GM18858 (cell line): ENCODE measurements at regions not wholly inside any gene's neighbourhood (a gene's known extent, or its start where the extent isn't known, plus 50 kb on each side); places are given as distances from the start of the nearest gene placed in this dataset.
"Not testable (repeated sequence)": the region's sequence is repeated elsewhere in the genome, so short reads cannot be mapped to it uniquely, and the experiment has no call there.

ENCODE experiments used
- ATAC-seq: cut with Tn5 transposase; IDR thresholded peaks from one replicate; pipeline ENCODE4 v1.9.1; 2021; ENCODE audit not compliant: unreplicated experiment

DNA sequence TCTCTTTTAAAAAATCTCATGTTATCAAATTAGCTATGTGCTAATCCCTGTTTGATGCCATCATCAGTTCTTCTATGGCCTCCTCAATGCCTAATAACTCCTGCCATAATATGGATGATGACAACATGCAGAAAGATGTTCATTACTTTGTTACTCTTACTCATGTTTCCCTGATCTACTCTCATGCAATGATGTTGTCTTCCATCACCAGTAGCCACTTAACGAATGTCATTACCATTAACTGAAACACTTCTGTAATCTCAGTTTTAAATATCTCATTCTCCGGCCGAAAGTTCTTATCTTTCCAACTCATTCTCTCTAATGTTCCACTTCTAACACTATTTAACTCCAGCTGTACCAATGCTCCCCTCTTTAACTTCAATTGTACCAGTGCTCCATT, 1187.7 kb downstream of the OTOL1 start:
- ATAC-seq = no peak

DNA sequence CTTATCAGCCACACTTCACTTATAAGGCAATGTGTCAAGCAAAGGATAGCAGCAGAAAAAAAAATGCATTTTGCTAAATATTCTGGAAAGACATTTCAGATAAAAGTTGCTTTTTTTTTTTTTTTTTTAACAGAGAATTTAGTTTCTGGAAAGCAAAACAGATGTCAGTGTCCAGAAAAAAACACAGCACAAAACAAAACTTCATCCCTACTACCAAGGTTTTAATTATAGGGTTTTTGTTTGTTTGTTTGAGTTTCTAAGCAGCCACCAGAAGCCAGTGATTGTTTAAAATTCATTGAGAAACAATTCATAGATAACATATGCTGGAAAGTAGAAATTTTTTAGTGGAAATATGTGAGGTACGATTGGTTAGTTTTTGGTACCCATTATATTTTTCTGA, 1202.7 kb downstream of the OTOL1 start:
- no peak for ATAC-seq

DNA sequence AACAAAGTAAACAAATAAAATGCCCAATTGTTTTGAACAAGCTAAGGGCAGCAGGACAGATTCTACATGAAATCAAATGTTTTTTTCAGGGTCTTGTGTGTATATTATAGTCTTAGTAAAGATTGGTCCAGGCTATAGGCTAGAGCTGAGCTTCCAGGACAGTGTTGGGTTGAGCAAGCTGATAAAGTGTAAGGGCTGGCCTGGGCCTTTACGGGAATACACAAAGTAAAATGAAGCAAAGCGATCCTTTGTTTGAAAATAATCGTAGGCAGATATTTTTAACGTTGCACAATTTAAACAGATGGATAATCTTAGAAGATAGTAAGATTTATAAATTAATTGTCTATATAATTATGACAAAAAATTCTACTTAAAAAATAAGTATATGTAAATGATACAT, 1204.6 kb downstream of the OTOL1 start:
- ATAC-seq = no peak

DNA sequence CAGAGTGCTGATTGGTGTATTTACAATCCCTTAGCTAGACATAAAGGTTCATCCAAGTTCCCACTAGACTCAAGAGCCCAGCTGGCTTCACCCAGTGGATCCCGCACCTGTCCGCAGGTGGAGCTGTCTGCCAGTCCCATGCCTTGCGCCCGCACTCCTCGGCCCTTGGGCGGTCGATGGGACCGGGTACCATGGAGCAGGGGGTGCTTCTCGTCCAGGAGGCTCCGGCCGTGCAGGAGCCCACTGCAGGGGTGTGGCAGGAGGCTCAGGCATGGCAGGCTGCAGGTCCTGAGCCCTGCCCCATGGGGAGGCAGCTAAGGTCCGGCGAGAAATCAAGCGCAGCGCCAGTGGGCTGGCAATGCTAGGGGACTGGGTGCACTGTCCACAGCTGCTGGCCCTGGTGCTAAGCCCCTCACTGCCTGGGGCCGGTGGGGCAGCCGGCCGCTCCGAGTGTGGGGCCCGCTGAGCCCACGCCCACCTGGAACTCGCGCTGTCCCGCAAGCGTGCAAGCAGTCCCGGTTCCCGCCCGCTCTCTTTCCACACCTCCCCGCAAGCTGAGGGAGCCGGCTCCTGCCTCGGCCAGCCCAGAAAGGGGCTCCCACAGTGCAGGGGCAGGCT, 1206.3 kb downstream of the OTOL1 start:
- ATAC-seq = no peak

DNA sequence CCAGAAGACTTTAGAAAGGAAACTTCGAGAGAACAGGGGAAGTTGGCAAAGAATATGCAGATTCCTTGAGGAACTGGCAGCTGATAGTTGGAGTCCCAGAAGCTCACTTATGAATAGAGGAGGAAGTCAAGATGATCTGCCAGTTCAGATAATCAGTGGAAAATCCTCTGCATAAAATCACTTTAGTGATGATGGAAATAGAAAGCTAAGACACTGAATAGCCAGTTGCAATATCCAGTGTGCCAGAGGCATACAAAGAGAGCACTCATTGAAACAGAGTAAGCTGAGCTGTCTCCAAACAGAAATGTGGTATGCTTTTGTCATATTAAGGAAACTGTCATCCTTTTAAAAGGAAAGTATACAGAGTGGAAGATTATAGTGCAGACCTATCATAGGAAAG, 1207.6 kb downstream of the OTOL1 start:
- ATAC-seq = no peak

DNA sequence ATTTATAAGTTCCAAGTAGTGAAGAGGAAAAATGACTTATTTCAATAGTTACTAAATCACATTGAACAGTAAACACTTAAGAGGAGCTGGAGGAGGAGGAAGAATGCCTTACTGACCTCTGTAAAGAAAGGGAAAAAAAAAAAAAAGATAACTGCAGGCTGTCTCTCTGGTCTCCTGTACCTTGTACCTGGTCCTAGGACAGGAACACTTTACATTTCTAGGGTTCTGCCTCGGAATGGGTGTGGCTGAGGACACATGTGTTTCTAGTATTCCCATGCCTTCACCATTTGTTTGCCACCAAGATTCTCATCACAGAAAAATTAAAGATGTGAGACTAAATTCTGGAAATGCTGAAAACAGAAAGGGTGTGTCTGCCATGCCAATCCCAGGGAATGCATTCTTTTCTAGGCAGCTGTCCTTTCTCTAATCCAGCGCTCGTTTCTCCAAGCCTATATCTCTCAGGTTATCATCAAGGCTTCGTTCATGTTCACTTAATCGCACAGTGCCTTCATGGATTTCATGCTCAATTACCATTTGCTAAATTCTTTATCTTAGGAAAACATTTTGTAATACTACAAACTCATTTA, 1208.3 kb downstream of the OTOL1 start:
- no peak for ATAC-seq

DNA sequence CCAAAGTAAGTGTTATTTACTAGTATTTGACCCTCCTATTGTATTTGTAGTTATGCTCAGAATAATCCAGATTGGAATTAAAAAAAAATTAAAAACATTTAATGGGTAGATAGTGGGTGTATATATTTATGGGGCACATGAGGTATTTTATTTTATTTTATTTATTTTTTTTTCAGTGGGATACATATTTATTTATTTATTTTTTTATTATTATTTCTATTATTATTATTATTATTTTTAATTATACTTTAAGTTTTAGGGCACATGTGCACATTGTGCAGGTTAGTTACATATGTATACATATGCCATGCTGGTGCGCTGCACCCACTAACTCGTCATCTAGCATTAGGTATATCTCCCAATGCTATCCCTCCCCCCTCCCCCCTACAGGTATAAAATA, 1211.8 kb downstream of the OTOL1 start:
- ATAC-seq = not testable (repeated sequence)

DNA sequence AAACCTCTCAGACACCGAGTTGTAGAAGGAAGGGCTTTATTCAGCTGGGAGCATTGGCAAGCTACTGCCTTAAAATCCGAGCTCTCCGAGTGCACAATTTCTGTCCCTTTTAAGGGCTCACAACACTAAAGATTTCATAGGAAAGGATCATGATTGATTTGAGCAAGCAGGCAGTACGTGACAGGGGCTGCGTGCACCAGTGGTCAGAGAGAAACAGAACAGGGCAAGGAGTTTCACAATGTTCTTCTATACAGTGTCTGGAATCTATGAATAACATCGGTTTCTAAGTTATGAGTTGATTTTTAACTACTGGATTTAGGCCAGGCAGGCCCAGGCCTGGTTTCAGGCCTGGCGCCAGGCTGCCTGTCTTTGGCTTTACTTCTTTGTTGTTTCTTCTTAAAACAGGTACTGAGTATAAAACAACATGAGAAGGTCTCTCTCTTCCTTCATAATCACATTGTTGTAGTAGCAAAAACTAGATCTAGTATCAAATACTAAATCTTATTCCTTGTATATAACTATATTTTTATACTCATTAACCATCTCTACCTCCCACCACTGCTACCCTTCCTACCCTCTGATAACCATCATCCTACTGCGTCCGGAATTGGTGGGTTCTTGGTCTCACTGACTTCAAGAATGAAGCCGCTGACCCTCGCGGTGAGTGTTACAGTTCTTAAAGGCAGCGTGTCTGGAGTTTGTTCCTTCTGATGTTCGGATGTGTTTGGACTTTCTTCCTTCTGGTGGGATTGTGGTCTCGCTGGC, 1212.5 kb downstream of the OTOL1 start:
- not testable (repeated sequence) for ATAC-seq

DNA sequence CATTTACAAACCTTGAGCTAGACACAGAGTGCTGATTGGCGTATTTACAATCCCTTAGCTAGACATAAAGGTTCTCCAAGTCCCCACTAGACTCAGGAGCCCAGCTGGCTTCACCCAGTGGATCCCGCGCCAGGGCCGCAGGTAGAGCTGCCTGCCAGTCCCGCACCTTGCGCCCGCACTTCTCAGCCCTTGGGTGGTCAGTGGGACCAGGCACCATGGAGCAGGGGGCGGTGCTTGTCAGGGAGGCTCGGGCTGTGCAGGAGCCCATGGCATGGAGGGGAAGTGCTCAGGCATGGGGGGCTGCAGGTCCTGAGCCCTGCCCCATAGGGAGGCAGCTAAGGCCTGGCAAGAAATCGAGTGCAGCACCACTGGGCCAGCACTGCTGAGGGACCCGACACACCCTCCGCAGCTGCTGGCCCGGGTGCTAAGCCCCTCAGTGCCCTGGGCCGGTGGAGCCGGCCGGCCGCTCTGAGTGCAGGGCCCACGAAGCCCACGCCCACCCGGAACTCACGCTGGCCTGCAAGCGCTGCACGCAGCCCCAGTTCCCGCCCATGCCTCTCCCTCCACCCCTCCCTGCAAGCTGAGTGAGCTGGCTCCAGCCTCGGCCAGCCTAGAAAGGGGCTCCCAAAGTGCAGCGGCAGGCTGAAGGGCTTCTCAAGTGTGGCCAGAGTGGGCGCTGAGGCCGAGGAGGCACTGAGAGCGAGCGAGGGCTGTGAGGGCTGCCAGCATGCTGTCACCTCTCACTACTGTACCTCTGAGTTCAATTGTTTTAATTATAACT, 1213.9 kb downstream of the OTOL1 start:
- ATAC-seq = no peak

DNA sequence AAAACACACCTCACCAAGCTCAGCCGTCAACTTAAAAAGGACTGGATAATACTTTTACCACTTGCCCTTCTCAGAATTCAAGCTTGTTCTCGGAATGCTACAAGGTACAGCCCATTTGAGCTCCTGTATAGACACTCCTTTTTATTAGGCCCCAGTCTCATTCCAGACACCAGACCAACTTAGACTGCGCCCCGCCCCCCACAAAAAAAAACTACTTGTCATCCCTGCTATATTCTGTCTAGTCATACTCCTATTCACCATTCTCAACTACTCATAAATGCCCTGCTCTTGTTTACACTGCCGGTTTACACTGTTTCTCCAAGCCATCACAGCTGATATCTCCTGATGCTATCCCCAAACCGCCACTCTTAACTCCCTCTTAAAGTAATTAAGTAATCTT, 1220.5 kb downstream of the OTOL1 start:
- not testable (repeated sequence) for ATAC-seq

DNA sequence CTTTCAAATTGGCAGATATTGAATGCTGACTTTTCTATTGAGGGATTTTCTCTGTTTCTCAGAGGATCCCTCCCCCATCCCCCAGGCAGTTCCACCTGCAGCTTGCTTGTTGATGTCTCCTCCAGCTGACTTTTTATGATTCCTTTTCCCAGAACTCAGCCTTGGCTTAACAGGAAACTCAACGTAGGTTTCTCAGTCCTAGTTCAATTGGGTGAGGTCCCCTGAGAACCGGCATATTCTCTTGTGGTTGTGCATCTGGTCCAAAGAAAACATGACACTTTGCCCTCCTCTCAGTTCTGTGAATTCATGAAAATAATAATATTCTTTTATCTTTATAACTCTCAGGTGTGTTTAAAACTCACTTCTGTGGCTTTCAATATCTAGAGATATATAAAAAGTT, 1222.1 kb downstream of the OTOL1 start:
- no peak for ATAC-seq

DNA sequence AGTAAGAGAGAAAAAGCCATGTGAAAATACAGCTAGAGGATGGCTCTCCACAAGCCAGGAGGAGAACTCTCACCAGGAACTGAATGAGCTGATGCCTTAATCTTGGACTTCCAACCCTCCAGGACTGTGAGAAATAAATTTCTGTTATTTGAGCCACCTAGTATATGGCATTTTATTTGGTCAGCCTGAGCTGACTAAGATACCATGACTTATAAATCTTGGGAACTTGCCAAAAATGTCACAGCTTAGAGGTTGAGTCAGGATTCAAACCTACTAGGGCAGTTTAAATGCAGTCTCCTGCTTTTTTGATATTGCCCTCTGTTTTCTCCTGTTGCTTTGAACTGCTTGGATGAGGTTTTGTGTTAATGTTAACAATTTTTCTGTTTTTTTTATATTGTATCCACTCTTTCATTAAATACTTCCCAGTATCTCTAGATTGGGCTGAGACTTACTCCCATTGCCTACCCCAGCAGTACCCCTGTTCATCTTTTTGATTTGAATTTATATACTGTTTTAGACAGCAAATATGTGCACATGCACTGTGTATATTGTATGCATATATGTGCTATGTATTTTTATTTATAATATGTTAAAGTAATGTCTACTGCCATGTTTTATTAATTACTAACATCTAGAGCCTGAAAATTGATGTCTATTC, 1223.2 kb downstream of the OTOL1 start:
- no peak for ATAC-seq

DNA sequence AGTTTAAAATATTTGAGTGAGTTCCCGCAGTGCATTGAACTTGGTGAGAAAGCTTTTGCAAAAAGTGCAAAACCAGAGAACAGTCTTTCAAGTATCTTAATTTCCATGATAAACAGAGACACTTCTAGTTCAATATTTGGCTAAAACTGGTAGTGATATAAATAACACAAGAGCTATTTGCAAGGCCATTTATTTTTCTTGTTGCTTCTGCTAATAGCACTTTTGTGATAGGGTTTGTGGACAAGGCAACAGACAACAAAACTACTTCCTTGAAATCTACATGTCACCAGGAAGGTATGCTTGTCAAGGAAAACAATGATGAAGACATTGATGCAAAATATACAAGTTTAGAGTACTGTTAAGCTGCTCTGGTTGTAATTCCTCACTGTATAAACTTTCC, 1225.1 kb downstream of the OTOL1 start:
- ATAC-seq = no peak

DNA sequence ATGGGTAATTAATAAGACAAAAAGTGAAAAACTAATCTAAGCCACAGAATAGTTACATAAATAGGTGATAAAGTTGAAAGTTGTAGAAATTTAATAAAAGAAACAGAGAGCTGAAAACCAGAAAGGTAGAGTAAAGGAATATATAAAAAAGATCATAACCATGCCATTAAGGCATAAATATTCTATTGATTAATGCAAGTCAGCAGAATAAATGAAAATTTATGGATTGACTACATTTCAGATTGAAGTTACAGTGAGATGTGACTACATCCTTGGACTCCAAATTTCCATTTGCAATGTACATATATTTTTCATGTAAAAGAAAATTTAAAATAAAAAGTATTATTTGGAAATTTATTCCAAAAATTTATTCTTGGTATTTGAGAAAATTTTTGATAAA, 1225.7 kb downstream of the OTOL1 start:
- ATAC-seq = no peak

DNA sequence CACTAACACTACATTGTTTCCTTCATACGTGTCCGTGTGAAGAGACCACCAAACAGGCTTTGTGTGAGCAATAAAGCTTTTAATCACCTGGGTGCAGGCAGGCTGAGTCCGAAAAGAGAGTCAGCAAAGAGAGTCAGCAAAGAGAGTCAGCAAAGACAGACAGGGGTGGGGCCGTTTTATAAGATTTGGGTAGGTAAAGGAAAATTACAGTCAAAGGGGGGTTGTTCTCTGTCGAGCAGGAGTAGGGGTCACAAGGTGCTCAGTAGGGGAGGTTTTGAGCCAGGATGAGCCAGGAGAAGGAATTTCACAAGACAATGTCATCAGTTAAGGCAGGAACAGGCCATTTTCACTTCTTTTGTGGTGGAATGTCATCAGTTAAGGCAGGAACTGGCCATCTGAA, 1226.2 kb downstream of the OTOL1 start:
- ATAC-seq = not testable (repeated sequence)

DNA sequence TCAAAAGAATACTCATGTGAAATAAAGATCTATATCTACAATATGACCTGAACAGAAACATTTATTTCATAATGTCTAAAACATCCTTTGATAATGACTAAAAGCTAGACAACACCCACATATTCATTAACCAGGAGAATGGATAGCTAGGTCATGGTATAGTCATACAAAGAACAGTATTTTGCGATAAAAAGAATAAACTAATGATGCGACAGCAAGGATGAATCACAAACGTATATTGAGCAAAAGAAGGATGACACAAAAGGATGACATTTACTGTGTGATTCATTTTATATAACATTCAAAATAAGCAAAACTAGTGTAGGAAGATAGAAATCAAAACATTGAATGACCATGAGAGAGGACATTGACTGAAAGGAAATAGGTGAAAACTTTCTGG, 1233.1 kb downstream of the OTOL1 start:
- ATAC-seq = no peak

DNA sequence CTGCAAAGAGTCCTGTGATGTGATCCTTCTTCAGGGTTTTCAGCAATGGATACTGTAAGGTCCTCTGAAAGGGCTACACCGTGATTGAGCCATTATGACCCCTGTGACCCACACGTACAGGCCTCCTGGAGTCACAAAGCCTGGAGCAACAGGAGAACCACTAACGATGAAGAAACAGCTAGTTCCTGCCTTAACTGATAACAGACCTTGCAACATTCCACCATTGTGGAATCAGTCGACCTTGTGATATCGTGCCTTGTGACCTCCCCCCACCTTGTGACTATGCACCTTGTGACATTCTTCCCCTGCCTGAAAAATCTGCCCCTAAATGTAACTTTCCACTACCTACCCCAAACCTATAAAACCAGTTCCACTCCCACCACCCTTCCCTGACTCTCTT, 1235.4 kb downstream of the OTOL1 start:
- not testable (repeated sequence) for ATAC-seq

DNA sequence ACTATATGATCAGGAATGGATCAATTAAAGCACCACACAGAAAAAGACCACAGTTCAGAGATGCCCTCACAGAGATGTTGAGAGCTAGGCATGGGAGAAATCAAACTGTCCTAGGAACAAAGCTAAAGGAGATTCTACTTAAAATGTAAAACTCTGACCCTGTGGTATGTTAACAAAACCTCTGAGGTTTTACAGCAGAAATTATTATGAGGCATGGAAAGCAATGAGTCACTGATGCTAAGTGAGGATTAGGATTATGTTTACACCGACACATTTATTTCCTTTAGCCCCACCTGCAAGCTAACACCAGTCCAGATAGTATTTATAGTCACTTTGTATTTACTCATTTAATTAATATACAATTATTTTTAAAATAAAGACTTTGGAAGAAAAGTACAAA, 1242.2 kb downstream of the OTOL1 start:
- no peak for ATAC-seq

DNA sequence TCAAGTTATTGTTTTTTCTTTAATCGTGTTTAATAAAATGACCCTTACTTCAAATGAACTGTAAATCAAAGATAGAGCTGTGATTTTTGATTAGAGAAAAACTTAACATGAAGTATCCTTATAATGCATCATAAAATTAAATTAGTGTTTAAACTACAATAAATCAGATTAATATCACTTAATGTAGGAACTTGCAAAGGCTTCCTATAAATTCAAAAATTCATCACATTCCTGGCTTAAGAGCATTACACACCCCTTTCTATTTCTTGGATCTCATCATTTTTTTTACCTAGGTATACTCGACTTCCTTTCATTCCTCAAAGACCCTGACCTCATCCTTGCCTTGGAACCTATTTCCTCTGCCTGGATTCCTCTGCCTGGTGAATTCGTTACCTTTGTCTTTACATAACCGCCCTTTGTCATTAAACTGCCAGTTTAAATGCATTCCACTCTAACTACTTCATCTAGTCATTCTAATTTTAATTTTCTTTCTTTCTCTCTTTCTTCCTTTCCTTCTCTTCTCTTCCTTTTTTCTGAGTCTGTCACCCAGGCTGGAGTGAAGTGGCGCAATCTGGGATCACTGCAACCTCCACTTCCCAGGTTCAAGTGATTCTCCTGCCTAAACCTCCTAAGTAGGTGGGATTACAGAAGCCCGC, 1244.5 kb downstream of the OTOL1 start:
- no peak for ATAC-seq

DNA sequence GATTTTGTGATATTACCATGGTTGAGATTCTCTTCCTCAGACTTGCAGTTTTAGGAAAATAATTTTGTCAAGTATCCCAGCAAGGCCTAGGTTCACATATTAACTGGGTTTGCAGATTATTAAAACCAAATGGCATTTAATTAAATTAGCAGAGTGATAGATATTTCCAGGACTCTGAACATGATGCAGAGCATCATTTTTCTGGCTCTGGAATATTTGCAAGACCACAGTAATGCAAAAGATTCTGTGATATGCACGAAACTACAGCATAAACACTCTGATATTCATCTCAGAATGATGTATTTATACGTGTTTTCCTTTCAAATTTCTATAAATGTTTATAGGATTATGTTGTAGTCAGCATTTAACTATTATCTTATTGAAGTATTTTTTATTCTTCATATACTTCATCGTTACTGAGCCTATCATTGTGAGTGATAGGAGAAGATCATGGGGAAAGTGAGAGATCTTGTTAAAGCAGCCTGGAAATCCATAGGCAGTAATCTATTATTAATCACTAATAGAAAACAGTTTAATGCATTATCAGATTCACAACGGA, 1245.6 kb downstream of the OTOL1 start:
- no peak for ATAC-seq
